ENCODE measurements at regions not wholly inside any gene's neighbourhood (a gene's known extent, or its start where the extent isn't known, plus 50 kb on each side); places are given as distances from the start of the nearest gene placed in this dataset.

DNA sequence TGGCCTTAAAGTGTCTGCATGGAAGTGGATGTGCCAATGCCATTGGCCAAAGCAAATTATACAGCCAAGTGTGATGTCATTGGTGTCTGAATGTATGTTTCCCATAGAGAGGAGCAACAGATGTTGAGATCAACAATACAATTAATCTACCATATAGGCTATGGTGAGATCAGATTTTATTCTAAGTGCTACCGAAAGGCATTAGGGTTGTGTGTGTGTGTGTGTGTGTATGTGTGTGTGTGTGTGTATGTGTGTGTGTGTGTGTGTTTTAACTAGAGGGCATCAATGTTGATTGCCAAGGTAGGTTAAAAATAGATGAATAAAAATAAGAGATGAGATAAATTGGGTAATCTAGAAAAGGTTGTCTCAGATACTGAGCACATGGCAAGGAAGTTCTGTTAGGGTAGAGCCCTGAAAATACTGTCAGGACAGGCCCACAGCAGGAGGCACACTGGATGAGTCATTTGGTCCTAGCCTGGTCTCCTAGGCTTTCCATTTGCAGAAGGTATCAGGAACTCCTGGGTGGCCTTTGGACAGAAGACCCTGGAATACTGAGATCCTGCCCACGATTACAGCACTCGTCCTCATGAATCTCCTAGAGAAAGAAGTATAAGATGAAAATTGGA, 446.0 kb upstream of the PODXL start:
- TF ChIP-seq POLR2A (IDR thresholded peaks at IDR 0.05; ENCODE audit: low read depth, low read length) (no peak), POLR2AphosphoS5 (IDR thresholded peaks at IDR 0.05; ENCODE audit: insufficient read depth, low read depth, low read length) (no peak), EZH2 (IDR thresholded peaks at IDR 0.05; ENCODE audit: borderline replicate concordance, low read depth, low read length, severe bottlenecking) (no peak), MYC (IDR thresholded peaks at IDR 0.05; ENCODE audit: low read depth, low read length) (no peak), GATA2 (IDR thresholded peaks at IDR 0.05; ENCODE audit: insufficient read depth, insufficient read length, low read depth, low read length) (no peak)
- TF ChIP-seq, protein P1, sequence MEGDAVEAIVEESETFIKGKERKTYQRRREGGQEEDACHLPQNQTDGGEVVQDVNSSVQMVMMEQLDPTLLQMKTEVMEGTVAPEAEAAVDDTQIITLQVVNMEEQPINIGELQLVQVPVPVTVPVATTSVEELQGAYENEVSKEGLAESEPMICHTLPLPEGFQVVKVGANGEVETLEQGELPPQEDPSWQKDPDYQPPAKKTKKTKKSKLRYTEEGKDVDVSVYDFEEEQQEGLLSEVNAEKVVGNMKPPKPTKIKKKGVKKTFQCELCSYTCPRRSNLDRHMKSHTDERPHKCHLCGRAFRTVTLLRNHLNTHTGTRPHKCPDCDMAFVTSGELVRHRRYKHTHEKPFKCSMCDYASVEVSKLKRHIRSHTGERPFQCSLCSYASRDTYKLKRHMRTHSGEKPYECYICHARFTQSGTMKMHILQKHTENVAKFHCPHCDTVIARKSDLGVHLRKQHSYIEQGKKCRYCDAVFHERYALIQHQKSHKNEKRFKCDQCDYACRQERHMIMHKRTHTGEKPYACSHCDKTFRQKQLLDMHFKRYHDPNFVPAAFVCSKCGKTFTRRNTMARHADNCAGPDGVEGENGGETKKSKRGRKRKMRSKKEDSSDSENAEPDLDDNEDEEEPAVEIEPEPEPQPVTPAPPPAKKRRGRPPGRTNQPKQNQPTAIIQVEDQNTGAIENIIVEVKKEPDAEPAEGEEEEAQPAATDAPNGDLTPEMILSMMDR (IDR thresholded peaks at IDR 0.05; ENCODE audit: extremely low read depth in 1 of 2, insufficient read depth in 1 of 2, low read depth in 1 of 2, low read length in 2 of 2) = no peak
- TF ChIP-seq, protein P2, sequence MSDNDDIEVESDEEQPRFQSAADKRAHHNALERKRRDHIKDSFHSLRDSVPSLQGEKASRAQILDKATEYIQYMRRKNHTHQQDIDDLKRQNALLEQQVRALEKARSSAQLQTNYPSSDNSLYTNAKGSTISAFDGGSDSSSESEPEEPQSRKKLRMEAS (IDR thresholded peaks at IDR 0.05; ENCODE audit: insufficient read depth, insufficient read length) = no peak
